Liver (tissue), 8 donors: ENCODE measurements at regions not wholly inside any gene's neighbourhood (a gene's known extent, or its start where the extent isn't known, plus 50 kb on each side); places are given as distances from the start of the nearest gene placed in this dataset.
A peak's percentile ranks its signal among the peaks of the same experiment; 100 is the strongest.
"Not testable (repeated sequence)": the region's sequence is repeated elsewhere in the genome, so short reads cannot be mapped to it uniquely, and the experiment has no call there.

Experiments
- DNase-seq: peaks from one replicate; pipeline ENCODE4 v3.0.0-alpha.2; 2017; ENCODE audit warnings: low spot score
- H3K27ac ChIP-seq, 2 donors: one replicate each; pipeline ENCODE4 v1.7.0; 2013; ENCODE audit warnings: inconsistent platforms in 2 of 2, low read length in 2 of 2, control low read depth in 1 of 2, low read depth in 1 of 2, mild to moderate bottlenecking in 1 of 2
- H3K27me3 ChIP-seq, 4 donors: one replicate each; pipeline versions ENCODE4 v1.6.1 to v1.7.0; 2013; ENCODE audit warnings: low read length in 3 of 4, inconsistent platforms in 1 of 4, mild to moderate bottlenecking in 1 of 4, moderate library complexity in 1 of 4; ENCODE audit not compliant: control insufficient read depth in 4 of 4, insufficient read depth in 4 of 4
- H3K36me3 ChIP-seq, 4 donors: one replicate each; pipeline versions ENCODE4 v1.6.1 to v1.7.0; 2013; ENCODE audit warnings: low read length in 3 of 4, mild to moderate bottlenecking in 3 of 4, low read depth in 1 of 4, moderate library complexity in 1 of 4; ENCODE audit not compliant: control insufficient read depth in 4 of 4, insufficient read depth in 3 of 4
- H3K4me1 ChIP-seq, 4 donors: one replicate each; pipeline versions ENCODE4 v1.6.1 to v1.7.0; 2013; ENCODE audit warnings: low read length in 3 of 4, mild to moderate bottlenecking in 3 of 4, moderate library complexity in 1 of 4; ENCODE audit not compliant: control insufficient read depth in 4 of 4, insufficient read depth in 4 of 4
- H3K4me3 ChIP-seq, 3 donors: one replicate each; pipeline versions ENCODE4 v1.6.1 to v1.7.0; 2013; ENCODE audit warnings: low read length in 3 of 3, control low read depth in 1 of 3, low read depth in 1 of 3, mild to moderate bottlenecking in 1 of 3
- H3K9ac ChIP-seq, 2 donors: one replicate each; pipeline ENCODE4 v1.7.0; 2013; ENCODE audit warnings: low read length in 2 of 2, mild to moderate bottlenecking in 2 of 2, moderate library complexity in 2 of 2, control low read depth in 1 of 2, low read depth in 1 of 2
- H3K9me3 ChIP-seq, 4 donors: one replicate each; pipeline versions ENCODE4 v1.6.1 to v1.7.0; 2013; ENCODE audit warnings: low read length in 3 of 4; ENCODE audit not compliant: control insufficient read depth in 4 of 4
- EGR1 ChIP-seq, 2 donors: IDR thresholded peaks; 2 replicates each; pipeline ENCODE4 v1.6.1; 2016 to 2018; ENCODE audit warnings: antibody characterized with exemption in 2 of 2, low read depth in 2 of 2
- GABPA ChIP-seq, 2 donors: IDR thresholded peaks in 1 of 2; conservative IDR thresholded peaks in 1 of 2; 2 replicates each; pipeline ENCODE4 v1.6.1; 2016; ENCODE audit warnings: antibody characterized with exemption in 2 of 2, mild to moderate bottlenecking in 1 of 2, moderate library complexity in 1 of 2
- HNF4G ChIP-seq: IDR thresholded peaks from 2 replicates; pipeline ENCODE4 v1.6.1; 2016; ENCODE audit warnings: antibody characterized with exemption
- JUND ChIP-seq, 2 donors: IDR thresholded peaks; 2 replicates each; pipeline ENCODE4 v1.6.1; 2016; ENCODE audit warnings: antibody characterized with exemption in 2 of 2
- RAD21 ChIP-seq, 2 donors: IDR thresholded peaks; 2 replicates each; pipeline ENCODE4 v1.6.1; 2016; ENCODE audit warnings: antibody characterized with exemption in 2 of 2, mild to moderate bottlenecking in 2 of 2
- YY1 ChIP-seq: IDR thresholded peaks from 2 replicates; pipeline ENCODE4 v1.6.1; 2016; ENCODE audit warnings: antibody characterized with exemption, mild to moderate bottlenecking
- WGBS: extraction: QIAGEN DNeasy Blood & Tissue Kit; methylation state at CpG from one replicate; pipeline ENCODE4 v1.1.7; 2013; 5-methylcytosine and 5-hydroxymethylcytosine counted together
- TF ChIP-seq, protein P1 (sequence below): fragments of 150-350 bp; IDR thresholded peaks from 2 replicates; pipeline ENCODE4 v1.5.1; 2017; ENCODE audit warnings: improper control_type of control experiment, low read depth, low read length; ENCODE audit not compliant: missing input control
- TF ChIP-seq, protein P2 (sequence below): IDR thresholded peaks from 2 replicates; pipeline ENCODE4 v1.6.1; 2016; ENCODE audit warnings: antibody characterized with exemption
- TF ChIP-seq, protein P3 (sequence below): IDR thresholded peaks from 2 replicates; pipeline ENCODE4 v1.6.1; 2016; ENCODE audit warnings: antibody characterized with exemption, mild to moderate bottlenecking
- donor health status: healthy.
- donor health status: healthy.
- donor health status: healthy.
- donor health status: healthy.
- donor health status: healthy.

DNA sequence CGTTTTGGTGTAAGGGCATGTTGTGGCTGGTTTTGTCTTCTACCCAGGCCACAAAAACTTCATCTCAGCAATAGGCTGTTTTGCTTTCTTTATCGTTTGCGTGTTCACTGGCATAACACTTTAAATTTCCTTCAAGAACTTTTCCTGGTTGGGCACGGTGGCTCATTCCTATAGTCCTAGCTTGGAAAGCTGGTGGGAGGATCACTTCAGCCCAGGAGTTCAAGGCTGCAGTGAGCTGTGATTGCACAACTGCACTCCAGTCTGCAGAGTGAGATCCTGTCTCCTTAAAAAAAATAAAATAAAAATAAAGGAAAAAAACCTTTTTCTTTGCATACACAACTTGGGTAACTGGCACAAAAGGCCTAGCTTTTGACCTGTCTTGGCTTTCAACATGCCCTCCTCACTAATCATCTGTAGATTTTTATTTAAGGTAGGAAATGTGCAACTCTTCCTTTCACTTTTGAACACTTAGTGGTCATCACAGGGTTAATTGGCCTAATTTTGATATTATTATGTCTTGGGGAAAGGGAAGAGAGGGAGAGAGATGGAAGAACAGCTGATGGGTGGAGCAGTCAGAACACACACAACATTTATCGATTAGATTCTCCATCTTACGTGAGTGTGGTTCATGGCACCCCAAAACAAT lies 78.9 kb upstream of the PSMA6 start:
- TF ChIP-seq, protein P1, sequence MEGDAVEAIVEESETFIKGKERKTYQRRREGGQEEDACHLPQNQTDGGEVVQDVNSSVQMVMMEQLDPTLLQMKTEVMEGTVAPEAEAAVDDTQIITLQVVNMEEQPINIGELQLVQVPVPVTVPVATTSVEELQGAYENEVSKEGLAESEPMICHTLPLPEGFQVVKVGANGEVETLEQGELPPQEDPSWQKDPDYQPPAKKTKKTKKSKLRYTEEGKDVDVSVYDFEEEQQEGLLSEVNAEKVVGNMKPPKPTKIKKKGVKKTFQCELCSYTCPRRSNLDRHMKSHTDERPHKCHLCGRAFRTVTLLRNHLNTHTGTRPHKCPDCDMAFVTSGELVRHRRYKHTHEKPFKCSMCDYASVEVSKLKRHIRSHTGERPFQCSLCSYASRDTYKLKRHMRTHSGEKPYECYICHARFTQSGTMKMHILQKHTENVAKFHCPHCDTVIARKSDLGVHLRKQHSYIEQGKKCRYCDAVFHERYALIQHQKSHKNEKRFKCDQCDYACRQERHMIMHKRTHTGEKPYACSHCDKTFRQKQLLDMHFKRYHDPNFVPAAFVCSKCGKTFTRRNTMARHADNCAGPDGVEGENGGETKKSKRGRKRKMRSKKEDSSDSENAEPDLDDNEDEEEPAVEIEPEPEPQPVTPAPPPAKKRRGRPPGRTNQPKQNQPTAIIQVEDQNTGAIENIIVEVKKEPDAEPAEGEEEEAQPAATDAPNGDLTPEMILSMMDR, result no peak
- TF ChIP-seq RAD21 (IDR thresholded peaks at IDR 0.05) (peak in 1 of 2 donors; percentile 6), YY1 (no peak), JUND (IDR thresholded peaks at IDR 0.05) (no peak), GABPA (IDR thresholded peaks at IDR 0.05 in 1 of 2, conservative IDR thresholded peaks at IDR 0.05 in 1 of 2) (no peak), HNF4G (no peak)
- TF ChIP-seq, protein P2, sequence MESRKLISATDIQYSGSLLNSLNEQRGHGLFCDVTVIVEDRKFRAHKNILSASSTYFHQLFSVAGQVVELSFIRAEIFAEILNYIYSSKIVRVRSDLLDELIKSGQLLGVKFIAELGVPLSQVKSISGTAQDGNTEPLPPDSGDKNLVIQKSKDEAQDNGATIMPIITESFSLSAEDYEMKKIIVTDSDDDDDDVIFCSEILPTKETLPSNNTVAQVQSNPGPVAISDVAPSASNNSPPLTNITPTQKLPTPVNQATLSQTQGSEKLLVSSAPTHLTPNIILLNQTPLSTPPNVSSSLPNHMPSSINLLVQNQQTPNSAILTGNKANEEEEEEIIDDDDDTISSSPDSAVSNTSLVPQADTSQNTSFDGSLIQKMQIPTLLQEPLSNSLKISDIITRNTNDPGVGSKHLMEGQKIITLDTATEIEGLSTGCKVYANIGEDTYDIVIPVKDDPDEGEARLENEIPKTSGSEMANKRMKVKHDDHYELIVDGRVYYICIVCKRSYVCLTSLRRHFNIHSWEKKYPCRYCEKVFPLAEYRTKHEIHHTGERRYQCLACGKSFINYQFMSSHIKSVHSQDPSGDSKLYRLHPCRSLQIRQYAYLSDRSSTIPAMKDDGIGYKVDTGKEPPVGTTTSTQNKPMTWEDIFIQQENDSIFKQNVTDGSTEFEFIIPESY, result no peak
- TF ChIP-seq, protein P3, sequence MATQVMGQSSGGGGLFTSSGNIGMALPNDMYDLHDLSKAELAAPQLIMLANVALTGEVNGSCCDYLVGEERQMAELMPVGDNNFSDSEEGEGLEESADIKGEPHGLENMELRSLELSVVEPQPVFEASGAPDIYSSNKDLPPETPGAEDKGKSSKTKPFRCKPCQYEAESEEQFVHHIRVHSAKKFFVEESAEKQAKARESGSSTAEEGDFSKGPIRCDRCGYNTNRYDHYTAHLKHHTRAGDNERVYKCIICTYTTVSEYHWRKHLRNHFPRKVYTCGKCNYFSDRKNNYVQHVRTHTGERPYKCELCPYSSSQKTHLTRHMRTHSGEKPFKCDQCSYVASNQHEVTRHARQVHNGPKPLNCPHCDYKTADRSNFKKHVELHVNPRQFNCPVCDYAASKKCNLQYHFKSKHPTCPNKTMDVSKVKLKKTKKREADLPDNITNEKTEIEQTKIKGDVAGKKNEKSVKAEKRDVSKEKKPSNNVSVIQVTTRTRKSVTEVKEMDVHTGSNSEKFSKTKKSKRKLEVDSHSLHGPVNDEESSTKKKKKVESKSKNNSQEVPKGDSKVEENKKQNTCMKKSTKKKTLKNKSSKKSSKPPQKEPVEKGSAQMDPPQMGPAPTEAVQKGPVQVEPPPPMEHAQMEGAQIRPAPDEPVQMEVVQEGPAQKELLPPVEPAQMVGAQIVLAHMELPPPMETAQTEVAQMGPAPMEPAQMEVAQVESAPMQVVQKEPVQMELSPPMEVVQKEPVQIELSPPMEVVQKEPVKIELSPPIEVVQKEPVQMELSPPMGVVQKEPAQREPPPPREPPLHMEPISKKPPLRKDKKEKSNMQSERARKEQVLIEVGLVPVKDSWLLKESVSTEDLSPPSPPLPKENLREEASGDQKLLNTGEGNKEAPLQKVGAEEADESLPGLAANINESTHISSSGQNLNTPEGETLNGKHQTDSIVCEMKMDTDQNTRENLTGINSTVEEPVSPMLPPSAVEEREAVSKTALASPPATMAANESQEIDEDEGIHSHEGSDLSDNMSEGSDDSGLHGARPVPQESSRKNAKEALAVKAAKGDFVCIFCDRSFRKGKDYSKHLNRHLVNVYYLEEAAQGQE, result no peak
- peaks cover 0 to 4% (median 0%) of the 10 kb centered on the region in 4 donors for H3K36me3 ChIP-seq
- peaks cover 0 to 2% (median 2%) of the 10 kb centered on the region in 4 donors for H3K4me1 ChIP-seq
- no peak for DNase-seq
- 89% methylated on average over 6 of the region's 6 CpGs for WGBS
- H3K27me3 ChIP-seq, result no peaks in the 10 kb centered on the region
- H3K27ac ChIP-seq, result no peak overlapping the region
- no peak overlapping the region for H3K4me3 ChIP-seq
- H3K9ac ChIP-seq, result no peak overlapping the region
- H3K9me3 ChIP-seq, result no peaks in the 10 kb centered on the region

DNA sequence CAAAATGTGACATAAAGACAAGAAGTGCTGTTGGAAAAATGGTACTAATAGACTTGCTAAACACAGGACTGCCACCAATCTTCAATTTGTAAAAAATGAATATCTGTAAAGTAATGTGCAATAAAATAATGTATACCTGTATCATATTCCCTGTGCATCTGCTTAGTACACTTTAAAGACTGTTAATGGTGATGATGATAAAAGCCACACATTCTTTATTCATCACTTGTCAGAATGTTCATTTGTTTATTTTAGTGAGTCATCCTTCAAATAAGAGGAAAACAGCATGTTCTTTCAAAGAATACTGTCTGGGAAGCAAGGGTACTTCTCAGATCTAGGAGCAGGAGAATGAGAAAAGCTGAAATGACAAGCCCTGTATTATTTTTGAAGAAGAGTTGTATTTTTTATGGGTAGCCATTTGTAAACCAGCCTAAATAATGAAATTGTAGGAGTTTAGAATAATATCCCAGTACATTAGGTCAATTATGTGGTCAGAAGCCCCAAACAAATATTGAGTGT lies 78.3 kb upstream of the PSMA6 start:
- Histone ChIP-seq H3K9me3 (no peaks in the 10 kb centered on the region), H3K27ac (no peak overlapping the region), H3K4me3 (no peak overlapping the region), H3K4me1 (peaks cover 0 to 2% (median 2%) of the 10 kb centered on the region in 4 donors), H3K36me3 (peaks cover 0 to 4% (median 0%) of the 10 kb centered on the region in 4 donors), H3K27me3 (no peaks in the 10 kb centered on the region), H3K9ac (no peak overlapping the region)
- TF ChIP-seq EGR1 (IDR thresholded peaks at IDR 0.05; ENCODE audit: low read depth in 2 of 2) (no peak), JUND (IDR thresholded peaks at IDR 0.05) (peak; percentile 58 to 69)
- no peak for DNase-seq

DNA sequence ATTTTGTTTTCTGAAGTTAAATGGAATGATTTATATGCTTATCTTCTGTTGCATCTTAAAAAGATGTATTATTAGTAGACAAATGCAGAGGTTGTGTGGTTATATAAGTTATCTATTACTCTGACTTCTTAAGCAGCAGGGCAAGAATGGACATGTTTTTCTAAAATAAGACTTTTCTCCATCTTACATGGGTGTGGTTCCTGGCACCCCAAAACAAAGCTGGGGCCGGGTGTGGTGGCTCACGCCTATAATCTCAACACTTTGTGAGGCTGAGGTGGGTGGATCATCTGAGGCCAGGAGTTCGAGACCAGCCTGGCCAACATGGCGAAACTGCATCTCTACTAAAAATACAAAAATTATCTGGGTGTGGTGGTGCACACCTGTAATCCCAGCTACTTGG lies 77.8 kb upstream of the PSMA6 start:
- H3K4me3 ChIP-seq, H3K36me3 ChIP-seq, H3K27me3 ChIP-seq, H3K4me1 ChIP-seq, H3K27ac ChIP-seq, H3K9ac ChIP-seq, H3K9me3 ChIP-seq, DNase-seq: not testable (repeated sequence)
- WGBS, result 92% methylated on average over 4 of the region's 4 CpGs
